ENCODE measurements at regions not wholly inside any gene's neighbourhood (a gene's known extent, or its start where the extent isn't known, plus 50 kb on each side); places are given as distances from the start of the nearest gene placed in this dataset.

- H4K20me1 ChIP-seq (ENCODE audit: insufficient read depth, low read length) = no peaks in the 10 kb centered on the region
- no peaks in the 10 kb centered on the region for H3K36me3 ChIP-seq (ENCODE audit: insufficient read depth, low read length)
- TF ChIP-seq, protein P1, sequence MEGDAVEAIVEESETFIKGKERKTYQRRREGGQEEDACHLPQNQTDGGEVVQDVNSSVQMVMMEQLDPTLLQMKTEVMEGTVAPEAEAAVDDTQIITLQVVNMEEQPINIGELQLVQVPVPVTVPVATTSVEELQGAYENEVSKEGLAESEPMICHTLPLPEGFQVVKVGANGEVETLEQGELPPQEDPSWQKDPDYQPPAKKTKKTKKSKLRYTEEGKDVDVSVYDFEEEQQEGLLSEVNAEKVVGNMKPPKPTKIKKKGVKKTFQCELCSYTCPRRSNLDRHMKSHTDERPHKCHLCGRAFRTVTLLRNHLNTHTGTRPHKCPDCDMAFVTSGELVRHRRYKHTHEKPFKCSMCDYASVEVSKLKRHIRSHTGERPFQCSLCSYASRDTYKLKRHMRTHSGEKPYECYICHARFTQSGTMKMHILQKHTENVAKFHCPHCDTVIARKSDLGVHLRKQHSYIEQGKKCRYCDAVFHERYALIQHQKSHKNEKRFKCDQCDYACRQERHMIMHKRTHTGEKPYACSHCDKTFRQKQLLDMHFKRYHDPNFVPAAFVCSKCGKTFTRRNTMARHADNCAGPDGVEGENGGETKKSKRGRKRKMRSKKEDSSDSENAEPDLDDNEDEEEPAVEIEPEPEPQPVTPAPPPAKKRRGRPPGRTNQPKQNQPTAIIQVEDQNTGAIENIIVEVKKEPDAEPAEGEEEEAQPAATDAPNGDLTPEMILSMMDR (IDR thresholded peaks at IDR 0.05; ENCODE audit: extremely low read depth, low read depth, low read length) = no peak
- H3K79me2 ChIP-seq (ENCODE audit: insufficient read depth, low read length) = no peaks in the 10 kb centered on the region
- no peak overlapping the region for H3K4me3 ChIP-seq (ENCODE audit: insufficient read depth, low read length)
- H3K4me2 ChIP-seq (ENCODE audit: insufficient read depth, low read length) = no peak overlapping the region
- H3K9me3 ChIP-seq (ENCODE audit: low read depth, low read length) = no peaks in the 10 kb centered on the region
- no peak for DNase-seq (ENCODE audit: insufficient read length, low spot score, missing footprints)
- H3K4me1 ChIP-seq (ENCODE audit: insufficient read depth, low read length) = no peaks in the 10 kb centered on the region
- no peaks in the 10 kb centered on the region for H3K27me3 ChIP-seq (ENCODE audit: insufficient read depth, low read length)
- no peak overlapping the region for H3K27ac ChIP-seq (ENCODE audit: low read depth, low read length)
- H2AFZ ChIP-seq (ENCODE audit: low read length) = no peak overlapping the region
These were observed 94.2 kb downstream of the AIPL1 start for GRCh38 chr17:6340708-6341107.

- Histone ChIP-seq H2AFZ (ENCODE audit: low read length) (no peak overlapping the region), H3K27ac (ENCODE audit: low read depth, low read length) (no peak overlapping the region), H4K20me1 (ENCODE audit: insufficient read depth, low read length) (no peaks in the 10 kb centered on the region), H3K4me3 (ENCODE audit: insufficient read depth, low read length) (no peak overlapping the region), H3K4me1 (ENCODE audit: insufficient read depth, low read length) (no peaks in the 10 kb centered on the region), H3K4me2 (ENCODE audit: insufficient read depth, low read length) (no peak overlapping the region), H3K79me2 (ENCODE audit: insufficient read depth, low read length) (no peaks in the 10 kb centered on the region), H3K9me3 (ENCODE audit: low read depth, low read length) (no peaks in the 10 kb centered on the region), H3K36me3 (ENCODE audit: insufficient read depth, low read length) (no peaks in the 10 kb centered on the region), H3K27me3 (ENCODE audit: insufficient read depth, low read length) (no peaks in the 10 kb centered on the region)
- TF ChIP-seq, protein P1 (IDR thresholded peaks at IDR 0.05; ENCODE audit: extremely low read depth, low read depth, low read length) = no peak
- DNase-seq (ENCODE audit: insufficient read length, low spot score, missing footprints) = no peak
These were observed 100.5 kb downstream of the AIPL1 start for GRCh38 chr17:6334386-6334785.

- no peak overlapping the region for H3K27ac ChIP-seq (ENCODE audit: low read depth, low read length)
- no peak for DNase-seq (ENCODE audit: insufficient read length, low spot score, missing footprints)
- H3K4me3 ChIP-seq (ENCODE audit: insufficient read depth, low read length) = no peak overlapping the region
- TF ChIP-seq, protein P1 (IDR thresholded peaks at IDR 0.05; ENCODE audit: extremely low read depth, low read depth, low read length) = no peak
- H3K27me3 ChIP-seq (ENCODE audit: insufficient read depth, low read length) = no peaks in the 10 kb centered on the region
- no peaks in the 10 kb centered on the region for H3K4me1 ChIP-seq (ENCODE audit: insufficient read depth, low read length)
- no peak overlapping the region for H3K4me2 ChIP-seq (ENCODE audit: insufficient read depth, low read length)
- no peaks in the 10 kb centered on the region for H3K36me3 ChIP-seq (ENCODE audit: insufficient read depth, low read length)
- no peaks in the 10 kb centered on the region for H4K20me1 ChIP-seq (ENCODE audit: insufficient read depth, low read length)
- H3K79me2 ChIP-seq (ENCODE audit: insufficient read depth, low read length) = no peaks in the 10 kb centered on the region
- no peaks in the 10 kb centered on the region for H3K9me3 ChIP-seq (ENCODE audit: low read depth, low read length)
- H2AFZ ChIP-seq (ENCODE audit: low read length) = no peak overlapping the region
These were observed 104.0 kb downstream of the AIPL1 start for GRCh38 chr17:6330936-6331335.

GRCh38 chr17:6328279-6328678 lies 106.6 kb downstream of the AIPL1 start:
- DNase-seq (ENCODE audit: insufficient read length, low spot score, missing footprints) = no peak
- Histone ChIP-seq H4K20me1 (ENCODE audit: insufficient read depth, low read length) (no peaks in the 10 kb centered on the region), H3K27ac (ENCODE audit: low read depth, low read length) (no peak overlapping the region), H3K4me1 (ENCODE audit: insufficient read depth, low read length) (no peaks in the 10 kb centered on the region), H3K79me2 (ENCODE audit: insufficient read depth, low read length) (no peaks in the 10 kb centered on the region), H3K4me2 (ENCODE audit: insufficient read depth, low read length) (no peak overlapping the region), H3K4me3 (ENCODE audit: insufficient read depth, low read length) (no peak overlapping the region), H3K27me3 (ENCODE audit: insufficient read depth, low read length) (no peaks in the 10 kb centered on the region), H3K9me3 (ENCODE audit: low read depth, low read length) (no peaks in the 10 kb centered on the region), H2AFZ (ENCODE audit: low read length) (no peak overlapping the region), H3K36me3 (ENCODE audit: insufficient read depth, low read length) (no peaks in the 10 kb centered on the region)
- TF ChIP-seq, protein P1 (IDR thresholded peaks at IDR 0.05; ENCODE audit: extremely low read depth, low read depth, low read length) = no peak

Data from osteoblast (primary cell).